AG09309 (cell line): ENCODE measurements at regions not wholly inside any gene's neighbourhood (a gene's known extent, or its start where the extent isn't known, plus 50 kb on each side); places are given as distances from the start of the nearest gene placed in this dataset.

Source experiments
- DNase-seq: peaks from one replicate; pipeline ENCODE4 v3.0.0-alpha.2; 2010; ENCODE audit warnings: low read depth
- H3K4me3 ChIP-seq: 2 replicates; pipeline ENCODE4 v1.5.1; 2011; ENCODE audit warnings: mild to moderate bottlenecking, low read depth, low read length, moderate library complexity; ENCODE audit not compliant: control insufficient read depth
- CTCF ChIP-seq: IDR thresholded peaks from 2 replicates; pipeline ENCODE4 v1.5.1; 2011; ENCODE audit warnings: mild to moderate bottlenecking, low read depth, low read length, inconsistent platforms; ENCODE audit not compliant: insufficient read depth, control insufficient read depth; ENCODE audit errors: missing control alignments

GRCh38 chr16:61150351-61150750 is 885.9 kb downstream of the CDH8 start:
- TF ChIP-seq CTCF, result no peak
- no peak for DNase-seq

GRCh38 chr16:61149709-61150108 is 886.5 kb downstream of the CDH8 start:
- no peak overlapping the region for H3K4me3 ChIP-seq
- TF ChIP-seq CTCF, result no peak
- no peak for DNase-seq

More at GRCh38 chr16:61150351-61150750, 885.9 kb downstream of the CDH8 start:
- H3K4me3 ChIP-seq, result no peak overlapping the region

- TF ChIP-seq CTCF, result no peak
Measured at GRCh38 chr16:61148930-61149329, 887.3 kb downstream of the CDH8 start.

GRCh38 chr16:61146429-61146828 is 889.8 kb downstream of the CDH8 start:
- DNase-seq, result no peak
- no peak overlapping the region for H3K4me3 ChIP-seq
- TF ChIP-seq CTCF, result no peak

More at GRCh38 chr16:61148930-61149329, 887.3 kb downstream of the CDH8 start:
- no peak overlapping the region for H3K4me3 ChIP-seq
- no peak for DNase-seq

- TF ChIP-seq CTCF, result no peak
- no peak overlapping the region for H3K4me3 ChIP-seq
- no peak for DNase-seq
Measured at GRCh38 chr16:61131447-61131846, 904.8 kb downstream of the CDH8 start.

GRCh38 chr16:61128545-61129323 is 907.5 kb downstream of the CDH8 start:
- no peak for TF ChIP-seq CTCF
- no peak for DNase-seq
- no peak overlapping the region for H3K4me3 ChIP-seq
